ENCODE measurements at regions not wholly inside any gene's neighbourhood (a gene's known extent, or its start where the extent isn't known, plus 50 kb on each side); places are given as distances from the start of the nearest gene placed in this dataset.

GRCh38 chr15:93985176-93985575, 246.2 kb upstream of the MCTP2 start:
- TF ChIP-seq EZH2 (IDR thresholded peaks at IDR 0.05; ENCODE audit: insufficient read depth, poor library complexity, severe bottlenecking): no peak
- no peak for TF ChIP-seq EZH2phosphoT487 (IDR thresholded peaks at IDR 0.05; ENCODE audit: insufficient read depth, low read depth)
